HepG2 (cell line): ENCODE measurements at regions not wholly inside any gene's neighbourhood (a gene's known extent, or its start where the extent isn't known, plus 50 kb on each side); places are given as distances from the start of the nearest gene placed in this dataset.

ENCODE experiments used
- ATAC-seq: fragments of 200-7000 bp; cut with Tn5 transposase; 3 replicates; pipeline ENCODE4 v1.9.1; 2020; ENCODE audit warnings: mild to moderate bottlenecking, moderate library complexity
- BruUV-seq: library from RNA; stranded (reverse); fragments of 400-500 nt; replicated peaks from 2 replicates; lab custom pipeline; 2021; lab: Mats Ljungman, UMichigan
- CTCF ChIA-PET: fragments of 300-600 bp; formaldehyde crosslinking; extraction: SDS; loops from one replicate; lab custom pipeline; 2021; ENCODE audit warnings: low total read pairs, inconsistent platforms, low intra/inter-chr PET ratio; lab: Yijun Ruan, JAX
- POLR2A ChIA-PET: fragments of 350-600 bp; sonication (Branson Sonifier 250); formaldehyde crosslinking; loops from one replicate; lab custom pipeline; 2020; ENCODE audit warnings: antibody characterized with exemption, inconsistent platforms; lab: Yijun Ruan, JAX
- DNase-seq: peaks from one replicate; pipeline ENCODE4 v3.0.0-alpha.2; 2015; ENCODE audit warnings: low spot score
- FAIRE-seq: peaks from 3 replicates; lab custom pipeline; 2011; peaks lifted over from hg19 to GRCh38; lab: Jason Lieb, UNC
- H2AFZ ChIP-seq: one replicate; pipeline ENCODE4 v1.6.1; 2011; ENCODE audit warnings: low read length, inconsistent platforms
- H3K27ac ChIP-seq: fragments of 300-600 bp; 3 replicates; pipeline ENCODE4 v1.8.0; 2011; ENCODE audit warnings: mixed run types, mild to moderate bottlenecking, mixed read lengths, low read length, inconsistent platforms; ENCODE audit not compliant: insufficient read depth; ENCODE audit errors: extremely low read length
- H3K27me3 ChIP-seq, 2 experiments: fragments of 200-600 bp in 1 of 2; 2 replicates in 1 of 2; 3 replicates in 1 of 2; pipeline versions ENCODE4 v1.6.0 to v1.8.0; 2011; ENCODE audit warnings: low read length in 2 of 2, mild to moderate bottlenecking in 2 of 2, moderate library complexity in 2 of 2, inconsistent platforms in 1 of 2; ENCODE audit not compliant: insufficient read depth in 2 of 2, control insufficient read depth in 1 of 2
- H3K36me3 ChIP-seq, 2 experiments: fragments of 200-600 bp in 1 of 2; replicated peaks in 1 of 2; 2 replicates in 1 of 2; 3 replicates in 1 of 2; pipeline versions ENCODE4 v1.5.1 to v1.8.0; 2011; ENCODE audit warnings: low read length in 2 of 2, inconsistent platforms in 1 of 2; ENCODE audit not compliant: insufficient read depth in 2 of 2, control insufficient read depth in 1 of 2
- H3K4me1 ChIP-seq: 2 replicates; pipeline ENCODE4 v1.5.1; 2012; ENCODE audit warnings: low read length, inconsistent platforms; ENCODE audit not compliant: insufficient read depth
- H3K4me2 ChIP-seq: 2 replicates; pipeline ENCODE4 v1.6.0; 2011; ENCODE audit warnings: low read depth, low read length, inconsistent platforms
- H3K4me3 ChIP-seq, 3 experiments: fragments of 200-600 bp in 1 of 3; sonication (generic), shearing (Covaris generic) in 1 of 3; replicated peaks in 1 of 3; 2 replicates each; pipeline ENCODE4 v1.5.1; 2011 to 2016; ENCODE audit warnings: low read length in 3 of 3, inconsistent platforms in 2 of 3, low read depth in 2 of 3, mild to moderate bottlenecking in 2 of 3, control low read depth in 1 of 3, mixed read lengths in 1 of 3; ENCODE audit not compliant: insufficient read depth in 1 of 3
- H3K79me2 ChIP-seq: one replicate; pipeline ENCODE4 v1.6.1; 2011; ENCODE audit warnings: low read length, inconsistent platforms; ENCODE audit not compliant: insufficient read depth
- H3K9ac ChIP-seq: 2 replicates; pipeline ENCODE4 v1.6.0; 2011; ENCODE audit warnings: mild to moderate bottlenecking, low read depth, low read length, inconsistent platforms; ENCODE audit not compliant: insufficient read depth
- H3K9me3 ChIP-seq: 2 replicates; pipeline ENCODE4 v1.5.1; 2012; ENCODE audit warnings: mild to moderate bottlenecking, low read length
- H4K20me1 ChIP-seq: 2 replicates; pipeline ENCODE4 v1.6.0; 2011; ENCODE audit warnings: inconsistent platforms, mild to moderate bottlenecking, low read length, moderate library complexity; ENCODE audit not compliant: insufficient read depth
- CHCHD3 ChIP-seq: sonication (generic); formaldehyde crosslinking; IDR thresholded peaks from 2 replicates; pipeline ENCODE4 v1.8.0; 2022; ENCODE audit warnings: mild to moderate bottlenecking, missing genetic modification reagents, moderate library complexity
- GATA4 ChIP-seq: sonication (generic); IDR thresholded peaks from 2 replicates; pipeline ENCODE4 v1.6.1; 2016; ENCODE audit warnings: antibody characterized with exemption, low read depth, borderline replicate concordance
- IRX3 ChIP-seq: sonication (generic); formaldehyde crosslinking; IDR thresholded peaks from 2 replicates; pipeline ENCODE4 v1.8.1; 2023; ENCODE audit warnings: mild to moderate bottlenecking, low read depth, missing genetic modification reagents, borderline replicate concordance
- KDM1A ChIP-seq: IDR thresholded peaks from 2 replicates; pipeline ENCODE4 v1.6.1; 2016; ENCODE audit warnings: missing compliant biosample characterization
- MAZ ChIP-seq, 2 experiments: sonication (generic) in 1 of 2; formaldehyde crosslinking in 1 of 2; IDR thresholded peaks; 2 replicates each; pipeline versions ENCODE4 v1.5.0 to v1.6.1; 2012 to 2020; ENCODE audit warnings: low read depth in 2 of 2, mild to moderate bottlenecking in 2 of 2, borderline replicate concordance in 1 of 2, improper control_type of control experiment in 1 of 2, low read length in 1 of 2, missing genetic modification reagents in 1 of 2, moderate library complexity in 1 of 2
- MIER3 ChIP-seq: IDR thresholded peaks from 2 replicates; pipeline ENCODE4 v1.6.1; 2016; ENCODE audit warnings: missing compliant biosample characterization, borderline replicate concordance
- MYC ChIP-seq: sonication (generic); formaldehyde crosslinking; IDR thresholded peaks from 2 replicates; pipeline ENCODE4 v1.9.0; 2021; ENCODE audit warnings: missing genetic modification reagents, borderline replicate concordance
- MZF1 ChIP-seq: sonication (generic); formaldehyde crosslinking; IDR thresholded peaks from 2 replicates; pipeline ENCODE4 v1.8.1; 2023; ENCODE audit warnings: mild to moderate bottlenecking, missing genetic modification reagents, borderline replicate concordance
- POLR2AphosphoS5 ChIP-seq: IDR thresholded peaks from 2 replicates; pipeline ENCODE4 v1.6.1; 2012; ENCODE audit warnings: low read depth, low read length
- RFX1 ChIP-seq: fragments of 450-650 bp; IDR thresholded peaks from 2 replicates; pipeline ENCODE4 v1.6.1; 2017
- SUZ12 ChIP-seq: fragments of 150-350 bp; IDR thresholded peaks from 2 replicates; pipeline ENCODE4 v1.6.1; 2014; ENCODE audit warnings: low read depth, low read length
- ZBTB1 ChIP-seq: sonication (generic); formaldehyde crosslinking; IDR thresholded peaks from 2 replicates; pipeline ENCODE4 v1.4.0; 2020; ENCODE audit warnings: missing genetic modification reagents, borderline replicate concordance
- ZFY ChIP-seq: sonication (generic); formaldehyde crosslinking; IDR thresholded peaks from 2 replicates; pipeline ENCODE4 v1.4.0; 2020; ENCODE audit warnings: missing genetic modification reagents
- ZMYM4 ChIP-seq: sonication (generic); formaldehyde crosslinking; IDR thresholded peaks from 2 replicates; pipeline ENCODE4 v1.8.1; 2023; ENCODE audit warnings: mild to moderate bottlenecking, missing genetic modification reagents
- ZNF607 ChIP-seq: sonication (generic); formaldehyde crosslinking; IDR thresholded peaks from 2 replicates; pipeline ENCODE4 v1.5.1; 2020; ENCODE audit warnings: missing genetic modification reagents, mild to moderate bottlenecking, borderline replicate concordance
- ZNF619 ChIP-seq: sonication (generic); formaldehyde crosslinking; IDR thresholded peaks from 2 replicates; pipeline ENCODE4 v1.4.0; 2020; ENCODE audit warnings: mild to moderate bottlenecking, missing genetic modification reagents
- ZSCAN20 ChIP-seq: sonication (generic); formaldehyde crosslinking; IDR thresholded peaks from 2 replicates; pipeline ENCODE4 v1.4.0; 2020; ENCODE audit warnings: missing genetic modification reagents, mild to moderate bottlenecking, borderline replicate concordance
- ZSCAN9 ChIP-seq: IDR thresholded peaks from 2 replicates; pipeline ENCODE4 v1.6.1; 2016; ENCODE audit warnings: borderline replicate concordance
- WGBS: methylation state at CpG from one replicate; pipeline ENCODE4 v1.1.6; 2017; ENCODE audit warnings: low lambda C conversion rate; 5-methylcytosine and 5-hydroxymethylcytosine counted together
- in situ Hi-C: cut with HindIII; loops from 2 replicates; pipeline ENCODE4 v1.10.0; 2017; ENCODE audit warnings: low pct_unique_long_range_greater_than_20kb; ENCODE audit not compliant: extremely low pct_ligation_motif_present
- intact Hi-C: fragments of 100-400 bp; cut with micrococcal nuclease; formaldehyde crosslinking; loops from one replicate; pipeline ENCODE4 v1.10.0; 2022; ENCODE audit not compliant: unreplicated experiment
- TF ChIP-seq, protein P1 (sequence below): sonication (generic); formaldehyde crosslinking; IDR thresholded peaks from 2 replicates; pipeline ENCODE4 v1.5.1; 2020; ENCODE audit warnings: missing genetic modification reagents, mild to moderate bottlenecking, borderline replicate concordance
- TF ChIP-seq, protein P2 (sequence below): sonication (generic); formaldehyde crosslinking; IDR thresholded peaks from 2 replicates; pipeline ENCODE4 v1.8.0; 2022; ENCODE audit warnings: mild to moderate bottlenecking, missing genetic modification reagents, borderline replicate concordance

DNA sequence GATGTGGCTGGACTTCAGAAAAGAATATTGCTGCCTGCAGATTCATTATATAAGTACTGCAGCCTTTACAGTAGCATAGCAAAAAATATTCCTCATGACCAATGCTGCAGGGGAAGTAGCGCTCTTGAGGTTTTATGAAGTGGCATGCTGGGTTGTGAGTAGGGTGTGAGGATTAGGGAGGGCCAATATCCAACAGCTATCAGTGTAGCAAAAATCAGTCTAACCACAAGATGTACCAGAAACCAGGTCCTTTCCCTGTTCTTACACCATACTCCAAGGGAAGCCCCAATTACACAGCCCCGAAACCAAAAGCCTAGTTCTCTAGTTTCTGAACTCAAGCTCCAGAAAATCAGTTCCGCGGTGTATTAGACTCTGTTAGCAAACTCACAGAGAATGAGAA is 1082.2 kb upstream of the DDX18 start:
- no peak overlapping the region for H3K27ac ChIP-seq
- H2AFZ ChIP-seq = no peak overlapping the region
- intact Hi-C loops = no loop called here
- ATAC-seq (no peak), FAIRE-seq (no peak), DNase-seq (no peak)
- no peak overlapping the region for H3K4me2 ChIP-seq
- ChIA-PET POLR2A (no interaction called here), CTCF (no interaction called here)
- BruUV-seq = no TSS peak
- H3K4me1 ChIP-seq = no peaks in the 10 kb centered on the region
- H3K79me2 ChIP-seq = no peaks in the 10 kb centered on the region
- TF ChIP-seq MIER3 (CRISPR knock-in tag) = no peak
- TF ChIP-seq KDM1A (CRISPR knock-in tag) = no peak
- no peak for TF ChIP-seq ZMYM4 (CRISPR knock-in tag)
- no peak for TF ChIP-seq RFX1
- no peak for TF ChIP-seq ZSCAN20 (CRISPR knock-in tag)
- no peak for TF ChIP-seq CHCHD3 (CRISPR knock-in tag)
- no peak for TF ChIP-seq SUZ12
- no peak for TF ChIP-seq ZFY (CRISPR knock-in tag)
- TF ChIP-seq ZBTB1 = no peak
- no peak for TF ChIP-seq MYC (CRISPR knock-in tag)
- TF ChIP-seq, protein P1, sequence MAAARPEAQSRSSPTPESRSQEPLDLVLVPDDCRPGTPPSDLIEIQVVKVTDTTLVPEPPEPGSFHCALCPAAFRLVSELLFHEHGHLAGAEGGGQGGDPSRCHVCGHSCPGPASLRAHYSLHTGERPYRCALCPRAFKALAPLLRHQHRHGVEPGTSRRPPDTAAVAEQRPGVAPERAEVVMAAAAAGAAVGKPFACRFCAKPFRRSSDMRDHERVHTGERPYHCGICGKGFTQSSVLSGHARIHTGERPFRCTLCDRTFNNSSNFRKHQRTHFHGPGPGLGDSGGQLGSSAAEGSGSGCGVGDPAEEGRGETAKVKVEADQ (CRISPR knock-in tag) = no peak
- TF ChIP-seq ZSCAN9 (CRISPR knock-in tag) = no peak
- no peak for TF ChIP-seq GATA4
- TF ChIP-seq, protein P2, sequence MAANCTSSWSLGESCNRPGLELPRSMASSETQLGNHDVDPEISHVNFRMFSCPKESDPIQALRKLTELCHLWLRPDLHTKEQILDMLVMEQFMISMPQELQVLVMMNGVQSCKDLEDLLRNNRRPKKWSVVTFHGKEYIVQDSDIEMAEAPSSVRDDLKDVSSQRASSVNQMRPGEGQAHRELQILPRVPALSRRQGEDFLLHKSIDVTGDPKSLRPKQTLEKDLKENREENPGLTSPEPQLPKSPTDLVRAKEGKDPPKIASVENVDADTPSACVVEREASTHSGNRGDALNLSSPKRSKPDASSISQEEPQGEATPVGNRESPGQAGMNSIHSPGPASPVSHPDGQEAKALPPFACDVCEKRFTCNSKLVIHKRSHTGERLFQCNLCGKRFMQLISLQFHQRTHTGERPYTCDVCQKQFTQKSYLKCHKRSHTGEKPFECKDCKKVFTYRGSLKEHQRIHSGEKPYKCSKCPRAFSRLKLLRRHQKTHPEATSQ (CRISPR knock-in tag) = no peak
- no peak for TF ChIP-seq POLR2AphosphoS5
- no peak for TF ChIP-seq ZNF607 (CRISPR knock-in tag)
- TF ChIP-seq MAZ (IDR thresholded peaks at IDR 0.05; ENCODE audit: borderline replicate concordance, low read depth, low read length) = no peak
- TF ChIP-seq MAZ (CRISPR knock-in tag; IDR thresholded peaks at IDR 0.05; ENCODE audit: low read depth) = no peak
- no peak for TF ChIP-seq MZF1 (CRISPR knock-in tag)
- no peak for TF ChIP-seq ZNF619
- TF ChIP-seq IRX3 (CRISPR knock-in tag) = no peak
- H3K9me3 ChIP-seq = peaks cover 62% of the 10 kb centered on the region
- no peaks in the 10 kb centered on the region for H4K20me1 ChIP-seq
- no peaks in the 10 kb centered on the region for H3K27me3 ChIP-seq
- H3K4me3 ChIP-seq = no peak overlapping the region
- in situ Hi-C loops = no loop called here
- 51% methylated on average over 4 of the region's 4 CpGs for WGBS
- H3K36me3 ChIP-seq = no peaks in the 10 kb centered on the region
- no peak overlapping the region for H3K9ac ChIP-seq
